Embryonic facial prominence (tissue), 1 donor: ENCODE measurements at regions not wholly inside any gene's neighbourhood (a gene's known extent, or its start where the extent isn't known, plus 50 kb on each side); places are given as distances from the start of the nearest gene placed in this dataset.
"Not testable (repeated sequence)": the region's sequence is repeated elsewhere in the genome, so short reads cannot be mapped to it uniquely, and the experiment has no call there.

ENCODE experiments used
- DNase-seq: peaks from one replicate; pipeline ENCODE4 v3.0.0-alpha.2; 2016; ENCODE audit errors: extremely low spot score

GRCh38 chr13:64546371-64546770 is 2683.8 kb downstream of the PCDH9 start:
- DNase-seq, result no peak

GRCh38 chr13:64540976-64541375 is 2689.2 kb downstream of the PCDH9 start:
- no peak for DNase-seq

- no peak for DNase-seq
These were observed 2689.7 kb downstream of the PCDH9 start for GRCh38 chr13:64540468-64540867.

GRCh38 chr13:64538711-64539110 is 2691.4 kb downstream of the PCDH9 start:
- no peak for DNase-seq

GRCh38 chr13:64534302-64534701 is 2695.8 kb downstream of the PCDH9 start:
- DNase-seq, result no peak

- no peak for DNase-seq
These were observed 2698.7 kb downstream of the PCDH9 start for GRCh38 chr13:64531400-64531799.

GRCh38 chr13:64529874-64530485 is 2700.2 kb downstream of the PCDH9 start:
- DNase-seq, result no peak

GRCh38 chr13:64528838-64529237 is 2701.3 kb downstream of the PCDH9 start:
- no peak for DNase-seq

- DNase-seq, result no peak
These were observed 2702.6 kb downstream of the PCDH9 start for GRCh38 chr13:64527561-64527960.

- no peak for DNase-seq
These were observed 2704.4 kb downstream of the PCDH9 start for GRCh38 chr13:64525687-64526086.

GRCh38 chr13:64510747-64511146 is 2719.4 kb downstream of the PCDH9 start:
- no peak for DNase-seq

- DNase-seq, result no peak
These were observed 2723.9 kb downstream of the PCDH9 start for GRCh38 chr13:64506246-64506645.

- no peak for DNase-seq
These were observed 2724.7 kb downstream of the PCDH9 start for GRCh38 chr13:64505336-64505910.

- no peak for DNase-seq
These were observed 2741.4 kb downstream of the PCDH9 start for GRCh38 chr13:64488731-64489130.

- no peak for DNase-seq
These were observed 2747.8 kb downstream of the PCDH9 start for GRCh38 chr13:64482373-64482772.

- no peak for DNase-seq
These were observed 2749.5 kb downstream of the PCDH9 start for GRCh38 chr13:64480672-64481071.

GRCh38 chr13:64480211-64480610 is 2749.9 kb downstream of the PCDH9 start:
- DNase-seq, result no peak

- no peak for DNase-seq
These were observed 2753.0 kb downstream of the PCDH9 start for GRCh38 chr13:64477146-64477545.

- DNase-seq, result not testable (repeated sequence)
These were observed 2754.0 kb downstream of the PCDH9 start for GRCh38 chr13:64476041-64476568.

GRCh38 chr13:64471916-64472315 is 2758.2 kb downstream of the PCDH9 start:
- DNase-seq, result peak; percentile 29

- no peak for DNase-seq
These were observed 2759.4 kb downstream of the PCDH9 start for GRCh38 chr13:64470751-64471150.

- DNase-seq, result no peak
These were observed 2770.4 kb downstream of the PCDH9 start for GRCh38 chr13:64459778-64460177.

GRCh38 chr13:64457976-64458375 is 2772.2 kb downstream of the PCDH9 start:
- peak; percentile 7 for DNase-seq

- DNase-seq, result no peak
These were observed 2775.0 kb downstream of the PCDH9 start for GRCh38 chr13:64455124-64455523.
